ENCODE measurements at regions not wholly inside any gene's neighbourhood (a gene's known extent, or its start where the extent isn't known, plus 50 kb on each side); places are given as distances from the start of the nearest gene placed in this dataset.

DNA sequence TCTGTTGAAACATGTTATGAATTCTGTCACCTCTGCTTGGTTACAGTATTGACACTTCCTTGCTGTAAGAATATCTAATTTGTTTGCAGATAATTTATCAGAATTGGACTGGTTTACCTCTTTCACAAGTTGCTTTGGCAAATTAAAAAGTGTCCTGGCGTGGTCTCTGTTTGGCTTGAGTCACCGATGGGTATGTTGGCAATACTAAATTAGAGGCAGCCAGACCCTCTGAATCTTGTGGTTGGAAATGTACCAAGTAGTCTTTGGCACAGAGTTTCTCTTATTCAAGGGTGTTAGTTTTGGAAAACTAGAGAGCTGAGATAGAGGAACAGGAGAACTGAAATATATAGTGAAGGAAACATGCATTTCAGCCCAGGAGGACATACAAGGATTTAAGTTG is 521.1 kb upstream of the MGAT4C start:
- Histone ChIP-seq H4K20me1 (ENCODE audit: control insufficient read depth, insufficient read depth, insufficient read length) (no peaks in the 10 kb centered on the region), H3K23ac (ENCODE audit: insufficient read length, low read depth, low read length) (no peak overlapping the region), H2AFZ (ENCODE audit: low read length) (no peak overlapping the region), H4K91ac (ENCODE audit: insufficient read length, low read depth, low read length) (no peak overlapping the region), H3K9me3 (ENCODE audit: control insufficient read depth, low read depth, low read length) (no peaks in the 10 kb centered on the region), H3K9ac (ENCODE audit: extremely low read depth, insufficient read length, low read length) (no peak overlapping the region), H3K79me1 (ENCODE audit: insufficient read depth, low read depth, low read length, poor library complexity, severe bottlenecking) (no peaks in the 10 kb centered on the region), H3K56ac (ENCODE audit: insufficient read length, low read depth, low read length) (no peak overlapping the region), H2BK15ac (ENCODE audit: low read depth, low read length) (no peak overlapping the region), H3K27ac (ENCODE audit: insufficient read length, low read depth, low read length) (no peak overlapping the region), H3K4me2 (ENCODE audit: insufficient read depth, insufficient read length, low read length) (no peak overlapping the region), H2BK5ac (ENCODE audit: insufficient read length, low read length) (no peak overlapping the region), H2BK20ac (ENCODE audit: low read depth, low read length, poor library complexity, severe bottlenecking) (no peak overlapping the region), H4K8ac (replicated peaks; ENCODE audit: insufficient read length, low read depth, low read length) (no peak overlapping the region), H3T11ph (ENCODE audit: low read length) (no peak overlapping the region), H3K27me3 (ENCODE audit: insufficient read depth, low read length) (no peaks in the 10 kb centered on the region), H2AK5ac (ENCODE audit: insufficient read length, low read length) (no peak overlapping the region), H2BK12ac (ENCODE audit: insufficient read length, low read depth, low read length) (no peak overlapping the region), H3K18ac (ENCODE audit: insufficient read length, low read depth, low read length) (no peak overlapping the region), H3K23me2 (ENCODE audit: insufficient read length, low read depth, low read length, poor library complexity, severe bottlenecking) (no peaks in the 10 kb centered on the region), H3K4me1 (ENCODE audit: insufficient read depth, low read length) (no peaks in the 10 kb centered on the region), H3K79me2 (ENCODE audit: insufficient read depth, low read length) (no peaks in the 10 kb centered on the region), H4K5ac (ENCODE audit: insufficient read length, low read depth, low read length) (no peak overlapping the region), H2BK120ac (ENCODE audit: low read depth, low read length, poor library complexity, severe bottlenecking) (no peak overlapping the region), H3K14ac (ENCODE audit: insufficient read depth, low read length) (no peak overlapping the region), H3K4ac (ENCODE audit: low read depth, low read length) (no peak overlapping the region)
- Mint-ChIP-seq H3K27me3 (ENCODE audit: low read depth) (no peaks in the 10 kb centered on the region), H3K27ac (peak overlapping the region in 1 of 3 experiments; percentile 61; a peak in 1 of 7 replicates), H3K9me3 (peaks cover 0 to 3% of the 10 kb centered on the region in 2 experiments; a peak in 2 of 5 replicates), H3K4me1 (peaks cover 16 to 25% of the 10 kb centered on the region in 2 experiments), H3K4me3 (no peak overlapping the region), H3K36me3 (ENCODE audit: insufficient read depth in 1 of 3, low read depth in 3 of 3) (peaks cover 4 to 25% (median 8%) of the 10 kb centered on the region in 3 experiments; a peak in 5 of 7 replicates)
- no peak for DNase-seq
- TF ChIP-seq, protein P1, sequence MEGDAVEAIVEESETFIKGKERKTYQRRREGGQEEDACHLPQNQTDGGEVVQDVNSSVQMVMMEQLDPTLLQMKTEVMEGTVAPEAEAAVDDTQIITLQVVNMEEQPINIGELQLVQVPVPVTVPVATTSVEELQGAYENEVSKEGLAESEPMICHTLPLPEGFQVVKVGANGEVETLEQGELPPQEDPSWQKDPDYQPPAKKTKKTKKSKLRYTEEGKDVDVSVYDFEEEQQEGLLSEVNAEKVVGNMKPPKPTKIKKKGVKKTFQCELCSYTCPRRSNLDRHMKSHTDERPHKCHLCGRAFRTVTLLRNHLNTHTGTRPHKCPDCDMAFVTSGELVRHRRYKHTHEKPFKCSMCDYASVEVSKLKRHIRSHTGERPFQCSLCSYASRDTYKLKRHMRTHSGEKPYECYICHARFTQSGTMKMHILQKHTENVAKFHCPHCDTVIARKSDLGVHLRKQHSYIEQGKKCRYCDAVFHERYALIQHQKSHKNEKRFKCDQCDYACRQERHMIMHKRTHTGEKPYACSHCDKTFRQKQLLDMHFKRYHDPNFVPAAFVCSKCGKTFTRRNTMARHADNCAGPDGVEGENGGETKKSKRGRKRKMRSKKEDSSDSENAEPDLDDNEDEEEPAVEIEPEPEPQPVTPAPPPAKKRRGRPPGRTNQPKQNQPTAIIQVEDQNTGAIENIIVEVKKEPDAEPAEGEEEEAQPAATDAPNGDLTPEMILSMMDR (conservative IDR thresholded peaks at IDR 0.05), result no peak
- WGBS (ENCODE audit: extremely low coverage, insufficient read length, low lambda C conversion rate), result no CpG with 5 or more reads among the region's 2 CpGs
